ENCODE measurements at regions not wholly inside any gene's neighbourhood (a gene's known extent, or its start where the extent isn't known, plus 50 kb on each side); places are given as distances from the start of the nearest gene placed in this dataset.

DNA sequence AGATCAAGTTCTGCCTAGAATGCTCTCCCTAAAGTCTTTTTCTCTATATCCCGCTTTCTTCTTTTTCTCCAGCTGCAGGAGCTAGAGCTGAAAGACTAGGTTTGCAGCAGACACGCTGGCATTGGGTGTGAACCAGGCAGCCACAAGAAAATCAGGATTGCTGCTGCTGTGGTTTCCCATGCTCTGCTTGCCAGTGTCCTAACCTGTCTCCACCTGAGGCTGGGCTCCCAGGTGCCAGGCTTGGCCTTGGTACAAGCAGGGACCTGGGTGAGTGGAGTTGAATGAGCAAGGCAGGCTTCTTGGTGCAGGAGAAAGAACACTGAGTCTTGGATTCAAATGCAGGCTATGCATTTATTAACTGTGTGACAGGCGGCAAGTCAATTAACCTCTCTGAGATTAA is 440.3 kb upstream of the MAF start:
- TF ChIP-seq POLR2AphosphoS5 (IDR thresholded peaks at IDR 0.05) (no peak), POLR2A (IDR thresholded peaks at IDR 0.05) (no peak), EP300 (IDR thresholded peaks at IDR 0.05) (no peak)
- TF ChIP-seq, protein P1, sequence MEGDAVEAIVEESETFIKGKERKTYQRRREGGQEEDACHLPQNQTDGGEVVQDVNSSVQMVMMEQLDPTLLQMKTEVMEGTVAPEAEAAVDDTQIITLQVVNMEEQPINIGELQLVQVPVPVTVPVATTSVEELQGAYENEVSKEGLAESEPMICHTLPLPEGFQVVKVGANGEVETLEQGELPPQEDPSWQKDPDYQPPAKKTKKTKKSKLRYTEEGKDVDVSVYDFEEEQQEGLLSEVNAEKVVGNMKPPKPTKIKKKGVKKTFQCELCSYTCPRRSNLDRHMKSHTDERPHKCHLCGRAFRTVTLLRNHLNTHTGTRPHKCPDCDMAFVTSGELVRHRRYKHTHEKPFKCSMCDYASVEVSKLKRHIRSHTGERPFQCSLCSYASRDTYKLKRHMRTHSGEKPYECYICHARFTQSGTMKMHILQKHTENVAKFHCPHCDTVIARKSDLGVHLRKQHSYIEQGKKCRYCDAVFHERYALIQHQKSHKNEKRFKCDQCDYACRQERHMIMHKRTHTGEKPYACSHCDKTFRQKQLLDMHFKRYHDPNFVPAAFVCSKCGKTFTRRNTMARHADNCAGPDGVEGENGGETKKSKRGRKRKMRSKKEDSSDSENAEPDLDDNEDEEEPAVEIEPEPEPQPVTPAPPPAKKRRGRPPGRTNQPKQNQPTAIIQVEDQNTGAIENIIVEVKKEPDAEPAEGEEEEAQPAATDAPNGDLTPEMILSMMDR (IDR thresholded peaks at IDR 0.05): no peak
- Histone ChIP-seq H3K27me3 (no peaks in the 10 kb centered on the region), H3K27ac (no peak overlapping the region), H3K4me3 (no peak overlapping the region), H3K4me1 (peaks cover 0 to 5% (median 4%) of the 10 kb centered on the region in 4 donors), H3K9me3 (no peaks in the 10 kb centered on the region), H3K36me3 (no peaks in the 10 kb centered on the region)
- WGBS, 2 donors: 86 to 90% methylated on average over 3 of the region's 3 CpGs
- intact Hi-C loops (cut with DNase I): no loop called here
- DNase-seq: no peak

DNA sequence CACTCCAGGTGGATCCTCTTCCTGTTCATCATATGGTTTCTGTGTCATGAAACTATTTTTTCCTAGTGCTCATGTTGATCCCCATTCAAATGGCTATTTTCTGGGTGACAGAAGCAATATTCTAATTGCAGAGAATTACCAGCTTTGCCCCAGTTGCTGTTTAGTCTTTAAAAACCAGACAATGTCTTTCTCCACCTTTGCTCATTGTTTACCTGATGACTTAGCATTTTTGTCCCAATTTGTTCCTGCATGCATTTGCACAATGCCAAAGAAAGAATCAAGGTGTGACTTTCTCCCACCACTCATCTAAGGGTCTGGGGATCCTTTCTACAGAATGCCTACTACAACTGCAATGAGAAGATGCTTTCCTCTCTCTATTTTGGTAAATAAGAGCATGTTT is 439.9 kb upstream of the MAF start:
- Histone ChIP-seq H3K27ac (no peak overlapping the region), H3K9me3 (no peaks in the 10 kb centered on the region), H3K4me3 (no peak overlapping the region), H3K36me3 (no peaks in the 10 kb centered on the region), H3K27me3 (no peaks in the 10 kb centered on the region), H3K4me1 (peaks cover 0 to under 1% (median 0%) of the 10 kb centered on the region in 4 donors)
- intact Hi-C loops (cut with DNase I): no loop called here
- TF ChIP-seq, protein P1 (IDR thresholded peaks at IDR 0.05): no peak
- TF ChIP-seq POLR2AphosphoS5 (IDR thresholded peaks at IDR 0.05) (no peak), EP300 (IDR thresholded peaks at IDR 0.05) (no peak), POLR2A (IDR thresholded peaks at IDR 0.05) (no peak)
- DNase-seq: no peak

DNA sequence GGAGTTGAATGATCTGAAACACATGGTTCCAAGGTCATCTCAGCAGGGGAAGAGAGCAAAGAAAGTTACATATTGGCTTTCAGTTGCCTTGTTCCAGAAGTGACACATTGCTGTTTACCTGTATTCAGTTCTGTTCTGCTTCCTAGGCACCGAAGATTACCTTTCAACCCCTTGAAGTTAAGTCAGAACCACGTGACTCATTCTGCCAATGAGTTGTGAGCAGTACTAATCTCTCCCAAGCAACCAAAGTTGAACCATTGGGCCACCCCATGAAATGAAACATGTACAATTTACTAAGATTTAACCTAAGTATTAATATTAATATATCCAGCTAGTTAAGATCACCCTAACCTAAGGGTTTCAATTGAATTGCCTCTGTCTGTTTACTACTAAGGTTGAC is 439.2 kb upstream of the MAF start:
- no peak for TF ChIP-seq EP300 (IDR thresholded peaks at IDR 0.05)
- TF ChIP-seq, protein P1 (IDR thresholded peaks at IDR 0.05): no peak
- TF ChIP-seq POLR2A (IDR thresholded peaks at IDR 0.05): no peak
- TF ChIP-seq POLR2AphosphoS5 (IDR thresholded peaks at IDR 0.05): no peak
- DNase-seq: no peak
- H3K9me3 ChIP-seq: no peaks in the 10 kb centered on the region
- H3K4me3 ChIP-seq: no peak overlapping the region
- H3K36me3 ChIP-seq: no peaks in the 10 kb centered on the region
- 74 to 85% methylated on average over 2 of the region's 2 CpGs for whole genome bisulfite sequencing, 2 donors
- no peaks in the 10 kb centered on the region for H3K4me1 ChIP-seq
- no peak overlapping the region for H3K27ac ChIP-seq
- no peaks in the 10 kb centered on the region for H3K27me3 ChIP-seq
- intact Hi-C loops (cut with DNase I): no loop called here

DNA sequence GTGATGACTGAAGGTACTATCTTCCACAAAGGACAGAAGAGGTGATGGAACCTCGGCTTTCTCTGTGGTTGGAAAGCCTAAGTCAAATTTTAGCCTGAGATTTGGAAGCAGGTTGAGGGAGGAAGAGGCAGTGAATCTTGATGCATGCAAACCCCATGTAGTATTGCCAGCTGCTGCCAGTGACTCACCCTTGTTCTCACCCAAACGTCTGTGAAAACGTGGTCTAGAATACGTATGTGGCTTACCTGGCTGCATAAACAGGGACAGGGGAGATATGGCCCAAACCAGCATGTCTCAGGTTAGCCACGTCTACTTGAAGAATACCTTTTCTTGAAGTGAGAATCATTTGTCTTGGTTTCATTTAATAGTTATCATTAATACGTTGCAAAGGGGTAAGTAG is 438.0 kb upstream of the MAF start:
- H3K36me3 ChIP-seq: no peaks in the 10 kb centered on the region
- no peak overlapping the region for H3K27ac ChIP-seq
- no peaks in the 10 kb centered on the region for H3K4me1 ChIP-seq
- TF ChIP-seq POLR2AphosphoS5 (IDR thresholded peaks at IDR 0.05): no peak
- no peak for TF ChIP-seq POLR2A (IDR thresholded peaks at IDR 0.05)
- TF ChIP-seq, protein P1 (IDR thresholded peaks at IDR 0.05): no peak
- TF ChIP-seq EP300 (IDR thresholded peaks at IDR 0.05): no peak
- peaks cover 0 to 2% (median 0%) of the 10 kb centered on the region in 4 donors for H3K9me3 ChIP-seq
- WGBS, 2 donors: 79 to 83% methylated on average over 6 of the region's 6 CpGs
- DNase-seq: no peak
- no peaks in the 10 kb centered on the region for H3K27me3 ChIP-seq
- H3K4me3 ChIP-seq: no peak overlapping the region
- intact Hi-C loops (cut with DNase I): no loop called here

DNA sequence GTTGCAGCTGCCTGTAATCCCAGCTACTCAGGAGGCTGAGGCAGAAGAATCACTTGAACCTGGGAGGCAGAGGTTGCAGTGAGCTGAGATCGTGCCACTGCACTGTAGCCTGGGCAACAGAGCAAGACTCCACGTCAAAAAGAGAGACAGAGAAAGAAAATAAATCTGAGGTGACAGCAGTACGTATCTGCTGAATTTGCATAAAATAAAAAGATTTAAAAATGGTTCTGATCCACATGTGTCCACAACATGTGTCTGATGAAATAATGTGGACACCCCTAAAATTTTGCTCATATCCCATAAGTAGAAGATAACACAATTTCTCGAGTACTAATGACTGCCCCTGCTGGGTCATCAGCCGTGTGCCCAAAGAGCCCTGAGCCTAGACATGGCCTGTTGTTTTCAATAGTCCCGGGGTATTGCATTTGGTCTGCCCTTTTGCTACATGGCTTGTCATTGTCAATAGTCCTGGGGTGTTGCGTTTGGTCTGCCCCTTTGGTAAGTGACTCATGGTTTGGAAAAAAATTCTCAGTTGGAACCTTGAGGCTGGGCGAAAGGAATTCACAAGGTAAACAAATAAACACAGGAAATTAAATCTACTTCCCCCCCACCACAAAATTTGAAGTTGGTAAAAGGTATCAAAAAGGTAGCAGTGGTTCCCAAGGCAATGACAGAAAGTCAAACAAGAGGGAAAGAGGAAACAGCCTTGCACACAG is 434.6 kb upstream of the MAF start:
- Histone ChIP-seq H3K4me3 (no peak overlapping the region), H3K9me3 (peaks cover 0 to 2% (median 0%) of the 10 kb centered on the region in 4 donors), H3K4me1 (no peaks in the 10 kb centered on the region), H3K27ac (no peak overlapping the region), H3K36me3 (no peaks in the 10 kb centered on the region), H3K27me3 (no peaks in the 10 kb centered on the region)
- TF ChIP-seq, protein P1 (IDR thresholded peaks at IDR 0.05): no peak
- no peak for TF ChIP-seq EP300 (IDR thresholded peaks at IDR 0.05)
- TF ChIP-seq POLR2AphosphoS5 (IDR thresholded peaks at IDR 0.05): no peak
- TF ChIP-seq POLR2A (IDR thresholded peaks at IDR 0.05): no peak
- WGBS, 2 donors: 88 to 91% methylated on average over 8 of the region's 8 CpGs
- intact Hi-C loops (cut with DNase I): no loop called here
- no peak for DNase-seq
